ENCODE measurements at regions not wholly inside any gene's neighbourhood (a gene's known extent, or its start where the extent isn't known, plus 50 kb on each side); places are given as distances from the start of the nearest gene placed in this dataset.

- no peak for DNase-seq
Observed at GRCh38 chr19:29400917-29401711, 124.7 kb upstream of the VSTM2B start.

- no peak for DNase-seq
Observed at GRCh38 chr19:29401712-29402421, 123.9 kb upstream of the VSTM2B start.

- no peak for DNase-seq
Observed at GRCh38 chr19:29402563-29402962, 123.2 kb upstream of the VSTM2B start.

GRCh38 chr19:29404015-29404414, 121.8 kb upstream of the VSTM2B start:
- no peak for DNase-seq

- DNase-seq: no peak
Observed at GRCh38 chr19:29404951-29405727, 120.7 kb upstream of the VSTM2B start.

GRCh38 chr19:29405728-29405995, 120.1 kb upstream of the VSTM2B start:
- no peak for DNase-seq

- no peak for DNase-seq
Observed at GRCh38 chr19:29409076-29409862, 116.5 kb upstream of the VSTM2B start.

- DNase-seq: no peak
Observed at GRCh38 chr19:29410601-29411000, 115.2 kb upstream of the VSTM2B start.

GRCh38 chr19:29411113-29411581, 114.6 kb upstream of the VSTM2B start:
- no peak for DNase-seq

- DNase-seq: no peak
Observed at GRCh38 chr19:29413435-29413834, 112.4 kb upstream of the VSTM2B start.

GRCh38 chr19:29415507-29415906, 110.3 kb upstream of the VSTM2B start:
- no peak for DNase-seq

- DNase-seq: no peak
Observed at GRCh38 chr19:29417048-29417447, 108.7 kb upstream of the VSTM2B start.

- no peak for DNase-seq
Observed at GRCh38 chr19:29418201-29418600, 107.6 kb upstream of the VSTM2B start.

GRCh38 chr19:29420065-29420464, 105.7 kb upstream of the VSTM2B start:
- DNase-seq: no peak

GRCh38 chr19:29420482-29421195, 105.2 kb upstream of the VSTM2B start:
- DNase-seq: no peak

GRCh38 chr19:29421196-29421545, 104.6 kb upstream of the VSTM2B start:
- no peak for DNase-seq

- no peak for DNase-seq
Observed at GRCh38 chr19:29422047-29422446, 103.7 kb upstream of the VSTM2B start.

- no peak for DNase-seq
Observed at GRCh38 chr19:29422486-29423085, 103.2 kb upstream of the VSTM2B start.

- no peak for DNase-seq
Observed at GRCh38 chr19:29428071-29428470, 97.7 kb upstream of the VSTM2B start.

- DNase-seq: no peak
Observed at GRCh38 chr19:29429021-29429420, 96.8 kb upstream of the VSTM2B start.

- DNase-seq: no peak
Observed at GRCh38 chr19:29429581-29429980, 96.2 kb upstream of the VSTM2B start.

GRCh38 chr19:29431332-29431731, 94.5 kb upstream of the VSTM2B start:
- DNase-seq: no peak
